ENCODE measurements at regions not wholly inside any gene's neighbourhood (a gene's known extent, or its start where the extent isn't known, plus 50 kb on each side); places are given as distances from the start of the nearest gene placed in this dataset.

GRCh38 chr21:32878661-32879060 lies 107.1 kb upstream of the PAXBP1 start (continued):
- TF ChIP-seq NR3C1 (CRISPR knock-in tag; conservative IDR thresholded peaks at IDR 0.05; ENCODE audit: low read depth) (no peak), IRF2 (CRISPR knock-in tag; IDR thresholded peaks at IDR 0.05; ENCODE audit: borderline replicate concordance, low read depth) (no peak), TEAD4 (CRISPR knock-in tag; IDR thresholded peaks at IDR 0.05) (no peak), PRDM15 (CRISPR knock-in tag; IDR thresholded peaks at IDR 0.05) (no peak)
- TF ChIP-seq, protein P1, sequence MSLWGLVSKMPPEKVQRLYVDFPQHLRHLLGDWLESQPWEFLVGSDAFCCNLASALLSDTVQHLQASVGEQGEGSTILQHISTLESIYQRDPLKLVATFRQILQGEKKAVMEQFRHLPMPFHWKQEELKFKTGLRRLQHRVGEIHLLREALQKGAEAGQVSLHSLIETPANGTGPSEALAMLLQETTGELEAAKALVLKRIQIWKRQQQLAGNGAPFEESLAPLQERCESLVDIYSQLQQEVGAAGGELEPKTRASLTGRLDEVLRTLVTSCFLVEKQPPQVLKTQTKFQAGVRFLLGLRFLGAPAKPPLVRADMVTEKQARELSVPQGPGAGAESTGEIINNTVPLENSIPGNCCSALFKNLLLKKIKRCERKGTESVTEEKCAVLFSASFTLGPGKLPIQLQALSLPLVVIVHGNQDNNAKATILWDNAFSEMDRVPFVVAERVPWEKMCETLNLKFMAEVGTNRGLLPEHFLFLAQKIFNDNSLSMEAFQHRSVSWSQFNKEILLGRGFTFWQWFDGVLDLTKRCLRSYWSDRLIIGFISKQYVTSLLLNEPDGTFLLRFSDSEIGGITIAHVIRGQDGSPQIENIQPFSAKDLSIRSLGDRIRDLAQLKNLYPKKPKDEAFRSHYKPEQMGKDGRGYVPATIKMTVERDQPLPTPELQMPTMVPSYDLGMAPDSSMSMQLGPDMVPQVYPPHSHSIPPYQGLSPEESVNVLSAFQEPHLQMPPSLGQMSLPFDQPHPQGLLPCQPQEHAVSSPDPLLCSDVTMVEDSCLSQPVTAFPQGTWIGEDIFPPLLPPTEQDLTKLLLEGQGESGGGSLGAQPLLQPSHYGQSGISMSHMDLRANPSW (CRISPR knock-in tag; conservative IDR thresholded peaks at IDR 0.05; ENCODE audit: low read depth): no peak
- TF ChIP-seq, protein P2, sequence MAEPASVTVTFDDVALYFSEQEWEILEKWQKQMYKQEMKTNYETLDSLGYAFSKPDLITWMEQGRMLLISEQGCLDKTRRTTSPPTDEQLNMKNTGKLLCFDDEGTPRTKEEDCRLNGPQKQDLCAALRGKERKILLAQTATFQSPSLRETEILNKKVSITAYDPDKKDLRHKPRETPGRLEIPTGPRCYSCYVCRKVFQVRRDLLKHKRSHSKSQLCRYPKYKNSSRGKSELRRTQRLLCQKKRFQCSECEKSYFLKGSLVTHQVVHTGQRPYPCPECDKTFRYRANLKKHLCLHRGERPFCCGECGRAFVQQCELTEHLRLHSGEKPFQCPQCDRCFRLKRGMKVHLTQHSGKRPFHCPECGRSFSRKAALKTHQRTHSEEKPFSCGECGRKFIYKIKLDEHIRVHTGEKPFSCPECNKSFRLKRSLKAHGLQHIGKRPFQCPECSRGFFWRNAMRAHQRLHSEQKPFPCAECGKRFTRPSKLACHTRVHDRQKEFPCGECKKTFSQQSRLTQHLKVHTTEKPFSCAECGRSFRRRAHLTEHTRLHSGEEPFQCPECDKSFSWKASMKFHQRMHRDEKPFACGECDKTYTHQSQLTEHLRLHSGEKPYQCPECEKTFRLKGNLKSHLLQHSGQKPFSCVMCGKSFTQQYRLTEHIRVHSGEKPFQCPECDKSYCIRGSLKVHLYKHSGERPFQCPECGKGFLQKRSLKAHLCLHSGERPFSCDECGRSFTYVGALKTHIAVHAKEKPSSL (CRISPR knock-in tag; conservative IDR thresholded peaks at IDR 0.05): no peak
- TF ChIP-seq, protein P3, sequence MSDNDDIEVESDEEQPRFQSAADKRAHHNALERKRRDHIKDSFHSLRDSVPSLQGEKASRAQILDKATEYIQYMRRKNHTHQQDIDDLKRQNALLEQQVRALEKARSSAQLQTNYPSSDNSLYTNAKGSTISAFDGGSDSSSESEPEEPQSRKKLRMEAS (CRISPR knock-in tag; IDR thresholded peaks at IDR 0.05): no peak

GRCh38 chr21:32881458-32881857 lies 109.9 kb upstream of the PAXBP1 start:
- no peak for TF ChIP-seq TEAD1 (CRISPR knock-in tag; IDR thresholded peaks at IDR 0.05)
- TF ChIP-seq, protein P4, sequence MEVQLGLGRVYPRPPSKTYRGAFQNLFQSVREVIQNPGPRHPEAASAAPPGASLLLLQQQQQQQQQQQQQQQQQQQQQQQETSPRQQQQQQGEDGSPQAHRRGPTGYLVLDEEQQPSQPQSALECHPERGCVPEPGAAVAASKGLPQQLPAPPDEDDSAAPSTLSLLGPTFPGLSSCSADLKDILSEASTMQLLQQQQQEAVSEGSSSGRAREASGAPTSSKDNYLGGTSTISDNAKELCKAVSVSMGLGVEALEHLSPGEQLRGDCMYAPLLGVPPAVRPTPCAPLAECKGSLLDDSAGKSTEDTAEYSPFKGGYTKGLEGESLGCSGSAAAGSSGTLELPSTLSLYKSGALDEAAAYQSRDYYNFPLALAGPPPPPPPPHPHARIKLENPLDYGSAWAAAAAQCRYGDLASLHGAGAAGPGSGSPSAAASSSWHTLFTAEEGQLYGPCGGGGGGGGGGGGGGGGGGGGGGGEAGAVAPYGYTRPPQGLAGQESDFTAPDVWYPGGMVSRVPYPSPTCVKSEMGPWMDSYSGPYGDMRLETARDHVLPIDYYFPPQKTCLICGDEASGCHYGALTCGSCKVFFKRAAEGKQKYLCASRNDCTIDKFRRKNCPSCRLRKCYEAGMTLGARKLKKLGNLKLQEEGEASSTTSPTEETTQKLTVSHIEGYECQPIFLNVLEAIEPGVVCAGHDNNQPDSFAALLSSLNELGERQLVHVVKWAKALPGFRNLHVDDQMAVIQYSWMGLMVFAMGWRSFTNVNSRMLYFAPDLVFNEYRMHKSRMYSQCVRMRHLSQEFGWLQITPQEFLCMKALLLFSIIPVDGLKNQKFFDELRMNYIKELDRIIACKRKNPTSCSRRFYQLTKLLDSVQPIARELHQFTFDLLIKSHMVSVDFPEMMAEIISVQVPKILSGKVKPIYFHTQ (CRISPR knock-in tag; IDR thresholded peaks at IDR 0.05): no peak
- TF ChIP-seq NR3C1 (CRISPR knock-in tag; conservative IDR thresholded peaks at IDR 0.05; ENCODE audit: low read depth): no peak
- TF ChIP-seq SOX15 (CRISPR knock-in tag; IDR thresholded peaks at IDR 0.05): no peak
- TF ChIP-seq ZNF416 (CRISPR knock-in tag; IDR thresholded peaks at IDR 0.05): no peak
- TF ChIP-seq TEAD4 (CRISPR knock-in tag; IDR thresholded peaks at IDR 0.05): no peak
- no peak for TF ChIP-seq ATF1 (CRISPR knock-in tag; IDR thresholded peaks at IDR 0.05)
- no peak for TF ChIP-seq JAZF1 (CRISPR knock-in tag; IDR thresholded peaks at IDR 0.05)
- TF ChIP-seq ZMAT4 (CRISPR knock-in tag; IDR thresholded peaks at IDR 0.05): no peak
- TF ChIP-seq, protein P5, sequence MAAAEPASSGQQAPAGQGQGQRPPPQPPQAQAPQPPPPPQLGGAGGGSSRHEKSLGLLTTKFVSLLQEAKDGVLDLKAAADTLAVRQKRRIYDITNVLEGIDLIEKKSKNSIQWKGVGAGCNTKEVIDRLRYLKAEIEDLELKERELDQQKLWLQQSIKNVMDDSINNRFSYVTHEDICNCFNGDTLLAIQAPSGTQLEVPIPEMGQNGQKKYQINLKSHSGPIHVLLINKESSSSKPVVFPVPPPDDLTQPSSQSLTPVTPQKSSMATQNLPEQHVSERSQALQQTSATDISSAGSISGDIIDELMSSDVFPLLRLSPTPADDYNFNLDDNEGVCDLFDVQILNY (CRISPR knock-in tag; IDR thresholded peaks at IDR 0.05): no peak
- no peak for TF ChIP-seq TP53 (CRISPR knock-in tag; IDR thresholded peaks at IDR 0.05)
- TF ChIP-seq NFE2L1 (CRISPR knock-in tag; IDR thresholded peaks at IDR 0.05): no peak
- no peak for TF ChIP-seq ATF3 (CRISPR knock-in tag; conservative IDR thresholded peaks at IDR 0.05)
- TF ChIP-seq ZNF396 (CRISPR knock-in tag; IDR thresholded peaks at IDR 0.05; ENCODE audit: borderline replicate concordance): no peak
- TF ChIP-seq, protein P6, sequence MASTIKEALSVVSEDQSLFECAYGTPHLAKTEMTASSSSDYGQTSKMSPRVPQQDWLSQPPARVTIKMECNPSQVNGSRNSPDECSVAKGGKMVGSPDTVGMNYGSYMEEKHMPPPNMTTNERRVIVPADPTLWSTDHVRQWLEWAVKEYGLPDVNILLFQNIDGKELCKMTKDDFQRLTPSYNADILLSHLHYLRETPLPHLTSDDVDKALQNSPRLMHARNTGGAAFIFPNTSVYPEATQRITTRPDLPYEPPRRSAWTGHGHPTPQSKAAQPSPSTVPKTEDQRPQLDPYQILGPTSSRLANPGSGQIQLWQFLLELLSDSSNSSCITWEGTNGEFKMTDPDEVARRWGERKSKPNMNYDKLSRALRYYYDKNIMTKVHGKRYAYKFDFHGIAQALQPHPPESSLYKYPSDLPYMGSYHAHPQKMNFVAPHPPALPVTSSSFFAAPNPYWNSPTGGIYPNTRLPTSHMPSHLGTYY (CRISPR knock-in tag; IDR thresholded peaks at IDR 0.05): no peak
- TF ChIP-seq MYBL2 (CRISPR knock-in tag; IDR thresholded peaks at IDR 0.05): no peak
- TF ChIP-seq, protein P3 (CRISPR knock-in tag; IDR thresholded peaks at IDR 0.05): no peak
- ChIA-PET CTCF (no interaction called here), POLR2A (no interaction called here)
- Mint-ChIP-seq H3K27me3 (ENCODE audit: low read depth) (no peaks in the 10 kb centered on the region), H3K27ac (no peak overlapping the region), H3K4me1 (no peaks in the 10 kb centered on the region), H3K4me3 (no peak overlapping the region), H3K36me3 (no peaks in the 10 kb centered on the region), H3K9me3 (no peaks in the 10 kb centered on the region)
- DNase-seq (ENCODE audit: low spot score): no peak
- ATAC-seq: no peak
